B cell (primary cell): ENCODE measurements at regions not wholly inside any gene's neighbourhood (a gene's known extent, or its start where the extent isn't known, plus 50 kb on each side); places are given as distances from the start of the nearest gene placed in this dataset.

Experiments
- ATAC-seq: fragments of 200-7000 bp; cut with Tn5 transposase; one replicate; pipeline ENCODE4 v1.10.0; 2021; ENCODE audit warnings: low read depth, mild to moderate bottlenecking, moderate number of reproducible peaks, moderate library complexity
- CTCF ChIA-PET: fragments of 350-600 bp; sonication (Branson Sonifier 250); formaldehyde crosslinking; loops from one replicate; lab custom pipeline; 2021; ENCODE audit warnings: antibody characterized with exemption, inconsistent platforms; lab: Charles Lee
- POLR2A ChIA-PET: fragments of 350-600 bp; sonication (Branson Sonifier 250); formaldehyde crosslinking; loops from one replicate; lab custom pipeline; 2021; ENCODE audit warnings: antibody characterized with exemption; lab: Charles Lee
- DNase-seq: peaks from one replicate; pipeline ENCODE4 v3.0.0; 2013
- H2AFZ ChIP-seq: 2 replicates; pipeline ENCODE4 v1.6.1; 2012; ENCODE audit warnings: mild to moderate bottlenecking, low read depth, low read length; ENCODE audit not compliant: insufficient read depth, poor library complexity, severe bottlenecking
- H3K27ac ChIP-seq, 2 donors: 1 replicate in 1 of 2; 2 replicates in 1 of 2; pipeline ENCODE4 v1.5.1; 2012 to 2013; ENCODE audit warnings: low read length in 2 of 2, mild to moderate bottlenecking in 2 of 2, moderate library complexity in 1 of 2
- H3K27me3 ChIP-seq, 4 experiments: fragments of 200-600 bp in 1 of 4; sonication (generic) in 1 of 4; replicated peaks in 1 of 4; 1 replicate in 2 of 4; 2 replicates in 2 of 4; pipeline versions ENCODE4 v1.6.1 to v1.7.0; 2013 to 2016; ENCODE audit warnings: low read length in 3 of 4, mild to moderate bottlenecking in 2 of 4, mixed read lengths in 1 of 4, moderate library complexity in 1 of 4; ENCODE audit not compliant: insufficient read depth in 4 of 4, control insufficient read depth in 3 of 4; ENCODE audit errors: control extremely low read depth in 1 of 4
- H3K36me3 ChIP-seq, 2 experiments: replicated peaks in 1 of 2; 1 replicate in 1 of 2; 2 replicates in 1 of 2; pipeline versions ENCODE4 v1.6.1 to v1.7.1; 2013; ENCODE audit warnings: low read length in 1 of 2; ENCODE audit not compliant: insufficient read depth in 2 of 2, control insufficient read depth in 1 of 2; ENCODE audit errors: control extremely low read depth in 1 of 2, extremely low read depth in 1 of 2
- H3K4me1 ChIP-seq, 2 donors: fragments of 200-600 bp in 1 of 2; sonication (generic) in 1 of 2; 1 replicate in 1 of 2; 2 replicates in 1 of 2; pipeline versions ENCODE4 v1.5.1 to v1.6.1; 2013 to 2017; ENCODE audit warnings: low read length in 2 of 2; ENCODE audit not compliant: control insufficient read depth in 2 of 2, insufficient read depth in 2 of 2
- H3K4me2 ChIP-seq: replicated peaks from 2 replicates; pipeline ENCODE3; 2012; ENCODE audit warnings: mild to moderate bottlenecking, low read depth, low read length; ENCODE audit not compliant: poor library complexity, severe bottlenecking
- H3K4me3 ChIP-seq, 5 experiments: fragments of 200-600 bp in 1 of 5; sonication (generic) in 1 of 5; 1 replicate in 3 of 5; 2 replicates in 2 of 5; pipeline versions ENCODE4 v1.5.1 to v1.7.0; 2011 to 2016; ENCODE audit warnings: low read length in 4 of 5, mild to moderate bottlenecking in 4 of 5, low read depth in 2 of 5, control low read depth in 1 of 5, moderate library complexity in 1 of 5; ENCODE audit not compliant: insufficient read depth in 1 of 5; ENCODE audit errors: control extremely low read depth in 1 of 5, extremely low read depth in 1 of 5
- H3K79me2 ChIP-seq: fragments of 200-600 bp; sonication (generic); one replicate; pipeline ENCODE4 v1.6.0; 2016; ENCODE audit warnings: low read length; ENCODE audit not compliant: control insufficient read depth, insufficient read depth
- H3K9ac ChIP-seq: fragments of 200-600 bp; sonication (generic); 2 replicates; pipeline ENCODE4 v1.6.1; 2017; ENCODE audit warnings: mild to moderate bottlenecking, low read length, moderate library complexity
- H3K9me3 ChIP-seq, 3 donors: one replicate each; pipeline versions ENCODE4 v1.6.1 to v1.7.1; 2013; ENCODE audit warnings: low read length in 2 of 3; ENCODE audit not compliant: control insufficient read depth in 2 of 3, insufficient read depth in 1 of 3; ENCODE audit errors: control extremely low read depth in 1 of 3
- H4K20me1 ChIP-seq: 2 replicates; pipeline ENCODE4 v1.6.0; 2012; ENCODE audit warnings: mild to moderate bottlenecking, low read length; ENCODE audit not compliant: insufficient read depth, control insufficient read depth, poor library complexity, severe bottlenecking
- H3K27ac Mint-ChIP-seq: one replicate; pipeline ENCODE4 v1.8.0; 2021; ENCODE audit warnings: mixed read lengths
- H3K27me3 Mint-ChIP-seq: one replicate; pipeline ENCODE4 v1.8.0; 2021; ENCODE audit warnings: mixed read lengths
- H3K4me1 Mint-ChIP-seq: one replicate; pipeline ENCODE4 v1.8.0; 2021; ENCODE audit warnings: mixed read lengths
- H3K4me3 Mint-ChIP-seq: one replicate; pipeline ENCODE4 v1.8.0; 2021; ENCODE audit warnings: mixed read lengths
- H3K9me3 Mint-ChIP-seq: one replicate; pipeline ENCODE4 v1.8.0; 2022; ENCODE audit warnings: mixed read lengths; ENCODE audit not compliant: insufficient read depth
- EZH2 ChIP-seq: IDR thresholded peaks from 2 replicates; pipeline ENCODE4 v1.6.1; 2012; ENCODE audit warnings: borderline replicate concordance, low read depth, mild to moderate bottlenecking, moderate library complexity, low read length; ENCODE audit not compliant: insufficient read depth, poor library complexity, severe bottlenecking
- WGBS: methylation state at CpG from one replicate; pipeline ENCODE4 v1.1.5; 2013; ENCODE audit warnings: missing lambda C conversion rate; ENCODE audit not compliant: insufficient coverage; 5-methylcytosine and 5-hydroxymethylcytosine counted together
- intact Hi-C: fragments of 100-400 bp; cut with micrococcal nuclease; formaldehyde crosslinking; loops from one replicate; pipeline ENCODE4 v1.10.0; 2022
- TF ChIP-seq, protein P1 (sequence below): fragments of 200-600 bp; IDR thresholded peaks from one replicate; pipeline ENCODE4 v1.8.0; 2022; ENCODE audit warnings: antibody characterized with exemption, mild to moderate bottlenecking

- Histone ChIP-seq H3K4me2 (no peak overlapping the region), H3K36me3 (no peaks in the 10 kb centered on the region), H3K4me3 (no peak overlapping the region), H4K20me1 (no peaks in the 10 kb centered on the region), H3K9me3 (no peaks in the 10 kb centered on the region), H3K27ac (no peak overlapping the region), H2AFZ (no peak overlapping the region), H3K79me2 (no peaks in the 10 kb centered on the region), H3K27me3 (no peaks in the 10 kb centered on the region), H3K4me1 (no peaks in the 10 kb centered on the region), H3K9ac (no peak overlapping the region)
- Mint-ChIP-seq H3K27me3 (no peaks in the 10 kb centered on the region), H3K4me3 (no peak overlapping the region), H3K9me3 (no peaks in the 10 kb centered on the region), H3K27ac (no peak overlapping the region), H3K4me1 (no peaks in the 10 kb centered on the region)
- ChIA-PET CTCF (no interaction called here), POLR2A (no interaction called here)
- TF ChIP-seq, protein P1, sequence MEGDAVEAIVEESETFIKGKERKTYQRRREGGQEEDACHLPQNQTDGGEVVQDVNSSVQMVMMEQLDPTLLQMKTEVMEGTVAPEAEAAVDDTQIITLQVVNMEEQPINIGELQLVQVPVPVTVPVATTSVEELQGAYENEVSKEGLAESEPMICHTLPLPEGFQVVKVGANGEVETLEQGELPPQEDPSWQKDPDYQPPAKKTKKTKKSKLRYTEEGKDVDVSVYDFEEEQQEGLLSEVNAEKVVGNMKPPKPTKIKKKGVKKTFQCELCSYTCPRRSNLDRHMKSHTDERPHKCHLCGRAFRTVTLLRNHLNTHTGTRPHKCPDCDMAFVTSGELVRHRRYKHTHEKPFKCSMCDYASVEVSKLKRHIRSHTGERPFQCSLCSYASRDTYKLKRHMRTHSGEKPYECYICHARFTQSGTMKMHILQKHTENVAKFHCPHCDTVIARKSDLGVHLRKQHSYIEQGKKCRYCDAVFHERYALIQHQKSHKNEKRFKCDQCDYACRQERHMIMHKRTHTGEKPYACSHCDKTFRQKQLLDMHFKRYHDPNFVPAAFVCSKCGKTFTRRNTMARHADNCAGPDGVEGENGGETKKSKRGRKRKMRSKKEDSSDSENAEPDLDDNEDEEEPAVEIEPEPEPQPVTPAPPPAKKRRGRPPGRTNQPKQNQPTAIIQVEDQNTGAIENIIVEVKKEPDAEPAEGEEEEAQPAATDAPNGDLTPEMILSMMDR, result no peak
- TF ChIP-seq EZH2, result no peak
- intact Hi-C loops, result no loop called here
- ATAC-seq (no peak), DNase-seq (no peak)
- WGBS, result no CpG with 5 or more reads among the region's 1 CpG
Observed at GRCh38 chr2:82316586-82316985, 2012.0 kb upstream of the LRRTM1 start.

- H3K4me3 ChIP-seq, result no peak overlapping the region
- no peaks in the 10 kb centered on the region for H3K79me2 ChIP-seq
- no CpG with 5 or more reads among the region's 1 CpG for WGBS
- ChIA-PET POLR2A (no interaction called here), CTCF (no interaction called here)
- no peak for TF ChIP-seq EZH2
- TF ChIP-seq, protein P1, result no peak
- H3K27ac ChIP-seq, result no peak overlapping the region
- H3K4me2 ChIP-seq, result no peak overlapping the region
- no peak overlapping the region for H3K9ac ChIP-seq
- ATAC-seq (no peak), DNase-seq (no peak)
- intact Hi-C loops, result no loop called here
- no peaks in the 10 kb centered on the region for H3K4me1 ChIP-seq
- Mint-ChIP-seq H3K27me3 (no peaks in the 10 kb centered on the region), H3K4me3 (no peak overlapping the region), H3K4me1 (no peaks in the 10 kb centered on the region), H3K27ac (no peak overlapping the region), H3K9me3 (no peaks in the 10 kb centered on the region)
- H2AFZ ChIP-seq, result no peak overlapping the region
- no peaks in the 10 kb centered on the region for H3K9me3 ChIP-seq
- H4K20me1 ChIP-seq, result no peaks in the 10 kb centered on the region
- H3K27me3 ChIP-seq, result no peaks in the 10 kb centered on the region
- H3K36me3 ChIP-seq, result no peaks in the 10 kb centered on the region
Observed at GRCh38 chr2:82314836-82315472, 2010.4 kb upstream of the LRRTM1 start.
